Lower leg skin (tissue), 4 donors: ENCODE measurements at regions not wholly inside any gene's neighbourhood (a gene's known extent, or its start where the extent isn't known, plus 50 kb on each side); places are given as distances from the start of the nearest gene placed in this dataset.
"Not testable (repeated sequence)": the region's sequence is repeated elsewhere in the genome, so short reads cannot be mapped to it uniquely, and the experiment has no call there.

Source experiments
- DNase-seq, 2 donors: peaks; one replicate each; pipeline ENCODE4 v3.0.0-alpha.2; 2019; ENCODE audit warnings: low spot score in 2 of 2
- H3K4me3 ChIP-seq: fragments of 200-600 bp; sonication (generic); 2 replicates; pipeline ENCODE4 v1.5.1; 2017; ENCODE audit warnings: mild to moderate bottlenecking, low read depth; ENCODE audit not compliant: poor library complexity, severe bottlenecking
- CTCF ChIP-seq, 3 donors: fragments of 450-650 bp; IDR thresholded peaks; one replicate each; pipeline ENCODE4 v1.5.1; 2016; ENCODE audit warnings: antibody characterized with exemption in 3 of 3, mild to moderate bottlenecking in 3 of 3, moderate library complexity in 2 of 3
- POLR2A ChIP-seq, 2 donors: fragments of 450-650 bp; IDR thresholded peaks; one replicate each; pipeline ENCODE4 v1.6.1; 2016 to 2017; ENCODE audit warnings: antibody characterized with exemption in 2 of 2, mild to moderate bottlenecking in 1 of 2, moderate library complexity in 1 of 2
- WGBS, 2 donors: methylation state at CpG; one replicate each; pipeline ENCODE4 v1.1.5; 2018; 5-methylcytosine and 5-hydroxymethylcytosine counted together
- intact Hi-C: fragments of 100-400 bp; cut with DNase I; formaldehyde crosslinking; loops from one replicate; pipeline ENCODE4 v1.15.0; 2023; ENCODE audit warnings: low total_unique reads

- WGBS, 2 donors = 87 to 88% methylated on average over 6 of the region's 6 CpGs
- no peak for TF ChIP-seq CTCF (IDR thresholded peaks at IDR 0.05)
- no peak for TF ChIP-seq POLR2A (IDR thresholded peaks at IDR 0.05)
Observed at GRCh38 chr12:20096430-20096829, 271.9 kb upstream of the PDE3A start.

DNA sequence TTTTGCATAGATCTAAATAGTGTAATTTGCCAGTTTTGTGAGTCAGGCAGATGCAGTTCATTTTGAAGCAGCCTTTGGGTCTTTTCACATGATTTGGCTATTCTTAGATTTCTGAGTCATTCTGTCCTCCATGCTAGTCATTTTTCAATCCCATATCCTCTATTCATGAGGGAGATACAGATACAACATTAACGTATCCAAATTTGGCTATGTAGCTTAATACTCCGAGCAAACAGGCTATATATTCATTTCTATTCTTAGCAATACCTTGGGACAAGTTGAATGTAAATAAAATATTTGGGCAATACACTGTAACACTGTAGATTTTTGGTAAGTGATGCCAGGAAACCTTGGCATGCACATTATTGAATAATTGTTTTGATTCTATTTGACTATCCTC, 270.7 kb upstream of the PDE3A start:
- intact Hi-C loops = no loop called here
- no peak overlapping the region for H3K4me3 ChIP-seq
- no peak for DNase-seq
- WGBS, 2 donors = 13 to 20% methylated on average over 2 of the region's 2 CpGs
- no peak for TF ChIP-seq CTCF (IDR thresholded peaks at IDR 0.05)
- no peak for TF ChIP-seq POLR2A (IDR thresholded peaks at IDR 0.05)

More at GRCh38 chr12:20096430-20096829, 271.9 kb upstream of the PDE3A start:
- intact Hi-C loops = no loop called here
- DNase-seq = no peak
- H3K4me3 ChIP-seq = no peak overlapping the region

- WGBS, 2 donors = 83 to 89% methylated on average over 5 of the region's 5 CpGs
- no peak overlapping the region for H3K4me3 ChIP-seq
- TF ChIP-seq POLR2A (IDR thresholded peaks at IDR 0.05) (no peak), CTCF (IDR thresholded peaks at IDR 0.05) (no peak)
- no peak for DNase-seq
- intact Hi-C loops = no loop called here
Observed at GRCh38 chr12:20099395-20100183, 268.7 kb upstream of the PDE3A start.

DNA sequence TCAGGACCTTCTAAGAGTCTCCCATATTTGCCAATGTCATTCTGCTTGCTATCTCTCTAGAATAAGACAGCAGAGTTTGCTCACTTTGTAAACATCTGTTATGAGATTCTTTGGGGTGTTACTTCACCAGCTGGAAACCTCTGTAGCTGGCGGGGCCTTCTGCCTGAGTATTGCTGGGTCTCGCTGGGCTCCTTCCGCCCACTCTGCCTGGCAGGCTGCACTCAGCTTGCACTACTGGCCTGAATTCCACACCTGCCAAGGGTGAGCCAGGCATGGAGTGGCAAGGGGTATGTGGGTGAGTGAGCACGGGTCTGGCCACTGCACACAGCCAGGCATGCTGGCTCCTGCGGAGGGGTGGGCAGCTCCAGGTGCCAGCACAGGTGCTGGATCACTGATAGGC, 267.3 kb upstream of the PDE3A start:
- intact Hi-C loops = no loop called here
- no peak for TF ChIP-seq POLR2A (IDR thresholded peaks at IDR 0.05)
- no peak for TF ChIP-seq CTCF (IDR thresholded peaks at IDR 0.05)
- H3K4me3 ChIP-seq = no peak overlapping the region
- no peak for DNase-seq
- WGBS, 2 donors = 42 to 67% methylated on average over 4 to 5 of the region's 5 CpGs

GRCh38 chr12:20105943-20106342, 262.4 kb upstream of the PDE3A start:
- no peak for DNase-seq
- H3K4me3 ChIP-seq = no peak overlapping the region
- intact Hi-C loops = no loop called here
- TF ChIP-seq CTCF (IDR thresholded peaks at IDR 0.05) (no peak), POLR2A (IDR thresholded peaks at IDR 0.05) (no peak)

GRCh38 chr12:20109676-20110075, 258.7 kb upstream of the PDE3A start:
- intact Hi-C loops = no loop called here
- TF ChIP-seq CTCF (IDR thresholded peaks at IDR 0.05) (no peak), POLR2A (IDR thresholded peaks at IDR 0.05) (no peak)
- H3K4me3 ChIP-seq = no peak overlapping the region
- 61 to 72% methylated on average over 5 of the region's 5 CpGs for WGBS, 2 donors
- no peak for DNase-seq

DNA sequence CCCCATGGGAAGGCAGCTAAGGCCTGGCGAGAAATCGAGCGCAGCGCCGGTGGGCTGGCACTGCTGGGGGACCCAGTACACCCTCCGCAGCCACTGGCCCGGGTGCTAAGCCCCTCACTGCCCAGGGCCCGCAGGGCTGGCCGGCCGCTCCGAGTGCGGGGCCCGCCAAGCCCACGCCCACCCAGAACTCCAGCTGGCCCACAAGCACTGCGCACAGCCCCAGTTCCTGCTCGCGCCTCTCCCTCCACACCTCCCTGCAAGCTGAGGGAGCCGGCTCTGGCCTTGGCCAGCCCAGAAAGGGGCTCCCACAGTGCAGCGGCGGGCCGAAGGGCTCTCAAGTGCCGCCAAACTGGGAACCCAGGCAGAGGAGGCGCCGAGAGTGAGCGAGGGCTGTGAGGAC, 253.0 kb upstream of the PDE3A start:
- WGBS, 2 donors = 92 to 97% methylated on average over 11 to 19 of the region's 25 CpGs
- DNase-seq, H3K4me3 ChIP-seq, intact Hi-C loops: not testable (repeated sequence)
